AG04449 (cell line): ENCODE measurements at regions not wholly inside any gene's neighbourhood (a gene's known extent, or its start where the extent isn't known, plus 50 kb on each side); places are given as distances from the start of the nearest gene placed in this dataset.

Experiments used
- CTCF ChIA-PET: fragments of 350-600 bp; formaldehyde crosslinking; extraction: SDS; loops from one replicate; lab custom pipeline; 2021; ENCODE audit warnings: antibody characterized with exemption; lab: Yijun Ruan, JAX
- POLR2A ChIA-PET: fragments of 400-600, 350-600 bp; formaldehyde crosslinking; extraction: SDS; loops from one replicate; lab custom pipeline; 2020; ENCODE audit warnings: antibody characterized with exemption, inconsistent platforms; lab: Yijun Ruan, JAX
- DNase-seq: peaks from one replicate; pipeline ENCODE4 v3.0.0-alpha.2; 2010; ENCODE audit warnings: low read depth, low spot score
- H3K4me3 ChIP-seq: 2 replicates; pipeline ENCODE4 v1.5.1; 2011; ENCODE audit warnings: low read depth, mild to moderate bottlenecking, control low read depth, low read length
- TF ChIP-seq, protein P1 (sequence below): IDR thresholded peaks from one replicate; pipeline ENCODE4 v1.5.1; 2011; ENCODE audit warnings: mild to moderate bottlenecking, moderate library complexity, low read length, control low read depth, inconsistent platforms; ENCODE audit not compliant: insufficient read depth; ENCODE audit errors: missing control alignments

DNA sequence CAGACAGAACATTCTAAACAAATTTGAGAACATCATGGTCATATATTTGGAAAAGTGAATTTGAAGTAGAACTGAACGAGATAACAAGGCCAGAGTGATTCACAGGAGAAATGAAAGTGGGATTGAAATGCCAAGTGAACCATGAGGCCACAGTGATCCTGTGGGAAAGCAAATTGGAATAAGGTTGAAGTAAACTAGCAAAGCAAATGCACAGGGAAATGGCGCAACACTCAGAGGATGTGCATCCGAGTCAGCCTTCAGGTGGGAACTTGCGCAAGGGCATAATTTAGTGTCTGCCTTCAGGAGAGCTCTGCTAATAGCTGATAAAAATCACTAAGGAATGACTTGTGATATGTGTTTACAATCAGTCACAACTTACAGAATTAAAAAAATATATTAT, 696.6 kb downstream of the LIG4 start:
- TF ChIP-seq, protein P1, sequence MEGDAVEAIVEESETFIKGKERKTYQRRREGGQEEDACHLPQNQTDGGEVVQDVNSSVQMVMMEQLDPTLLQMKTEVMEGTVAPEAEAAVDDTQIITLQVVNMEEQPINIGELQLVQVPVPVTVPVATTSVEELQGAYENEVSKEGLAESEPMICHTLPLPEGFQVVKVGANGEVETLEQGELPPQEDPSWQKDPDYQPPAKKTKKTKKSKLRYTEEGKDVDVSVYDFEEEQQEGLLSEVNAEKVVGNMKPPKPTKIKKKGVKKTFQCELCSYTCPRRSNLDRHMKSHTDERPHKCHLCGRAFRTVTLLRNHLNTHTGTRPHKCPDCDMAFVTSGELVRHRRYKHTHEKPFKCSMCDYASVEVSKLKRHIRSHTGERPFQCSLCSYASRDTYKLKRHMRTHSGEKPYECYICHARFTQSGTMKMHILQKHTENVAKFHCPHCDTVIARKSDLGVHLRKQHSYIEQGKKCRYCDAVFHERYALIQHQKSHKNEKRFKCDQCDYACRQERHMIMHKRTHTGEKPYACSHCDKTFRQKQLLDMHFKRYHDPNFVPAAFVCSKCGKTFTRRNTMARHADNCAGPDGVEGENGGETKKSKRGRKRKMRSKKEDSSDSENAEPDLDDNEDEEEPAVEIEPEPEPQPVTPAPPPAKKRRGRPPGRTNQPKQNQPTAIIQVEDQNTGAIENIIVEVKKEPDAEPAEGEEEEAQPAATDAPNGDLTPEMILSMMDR: no peak
- POLR2A ChIA-PET: no interaction called here
- DNase-seq: no peak
- no peak overlapping the region for H3K4me3 ChIP-seq
- CTCF ChIA-PET: no interaction called here

DNA sequence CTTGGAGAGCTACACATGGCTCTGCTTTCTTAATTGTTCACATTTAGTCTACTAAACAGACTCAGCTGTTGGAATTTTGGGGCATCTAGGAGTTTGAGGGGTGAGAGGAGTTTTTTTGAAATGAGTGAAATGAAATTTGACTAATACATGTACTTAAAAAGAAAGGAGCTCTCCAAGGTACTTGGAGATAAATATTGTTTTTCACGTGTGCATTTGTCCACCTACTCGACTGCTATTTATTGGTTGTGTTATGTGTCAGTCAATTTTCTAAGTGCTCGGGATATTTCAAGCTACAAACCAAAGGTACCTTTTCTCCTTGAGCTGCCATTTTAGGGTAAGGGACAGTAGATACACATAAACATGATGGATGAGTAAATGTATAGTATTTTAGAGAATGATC, 697.0 kb downstream of the LIG4 start:
- TF ChIP-seq, protein P1: no peak
- H3K4me3 ChIP-seq: no peak overlapping the region
- POLR2A ChIA-PET: no interaction called here
- CTCF ChIA-PET: no interaction called here
- DNase-seq: no peak

DNA sequence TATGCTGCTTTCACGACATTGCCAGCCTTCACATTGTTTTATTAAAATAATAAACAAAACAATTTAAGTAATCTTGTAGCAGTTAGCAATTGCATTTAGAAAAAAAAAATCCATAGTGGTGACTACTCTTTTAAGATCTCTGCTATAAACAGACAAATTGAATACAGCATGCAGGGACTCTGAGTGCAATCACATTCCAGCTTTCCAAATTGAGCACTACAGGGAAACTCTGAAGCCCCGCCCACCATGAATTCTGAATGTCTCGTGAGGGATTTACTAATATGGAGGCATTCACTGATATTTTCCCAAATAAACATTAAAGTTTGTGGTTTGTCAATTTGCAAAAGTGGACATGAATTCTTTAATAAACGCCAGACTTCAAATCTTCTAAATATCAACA, 698.8 kb downstream of the LIG4 start:
- TF ChIP-seq, protein P1: no peak
- POLR2A ChIA-PET: no interaction called here

DNA sequence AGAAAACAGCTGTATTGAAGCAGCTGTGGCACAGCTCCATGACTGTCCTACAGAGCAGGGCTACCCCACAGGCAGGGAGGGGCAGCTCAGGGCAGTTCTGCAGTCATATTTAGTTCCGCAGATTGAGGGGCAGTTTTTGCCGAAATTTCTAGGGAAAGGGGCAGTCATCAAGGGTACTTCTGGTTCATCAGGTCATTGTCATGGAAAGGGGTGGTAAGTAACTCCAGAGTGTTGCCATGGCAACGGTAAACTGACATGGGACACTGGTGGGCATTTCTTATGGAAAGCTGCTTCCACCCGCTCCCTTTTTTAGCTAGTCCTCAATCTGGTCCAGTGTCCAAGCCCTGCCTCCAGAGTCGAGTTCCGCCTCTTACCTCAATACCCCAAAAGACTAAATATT, 702.8 kb downstream of the LIG4 start:
- TF ChIP-seq, protein P1: no peak
- ChIA-PET POLR2A (no interaction called here), CTCF (no interaction called here)
- DNase-seq: no peak
- H3K4me3 ChIP-seq: no peak overlapping the region

More for the DNA sequence above, 698.8 kb downstream of the LIG4 start:
- CTCF ChIA-PET: no interaction called here
- DNase-seq: no peak
- H3K4me3 ChIP-seq: no peak overlapping the region

DNA sequence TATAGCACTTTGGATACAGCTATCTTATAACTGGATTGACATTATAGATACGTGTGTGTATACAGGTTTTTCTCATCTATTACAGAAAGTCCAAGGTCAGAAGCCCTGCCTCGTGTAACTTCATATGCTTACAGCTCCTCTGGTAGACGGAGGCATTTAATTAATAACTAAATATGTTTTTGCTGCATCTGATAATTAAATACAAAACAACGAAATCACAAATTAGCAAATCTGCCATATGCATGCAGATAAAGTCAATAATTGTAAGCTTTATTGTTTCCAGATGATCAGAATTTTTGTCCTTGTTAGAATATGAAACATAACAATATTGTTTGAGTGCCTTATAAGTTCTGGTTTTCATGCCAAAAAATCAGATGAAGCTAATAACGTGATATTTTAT, 717.7 kb downstream of the LIG4 start:
- ChIA-PET CTCF (no interaction called here), POLR2A (no interaction called here)
- DNase-seq: no peak
- H3K4me3 ChIP-seq: no peak overlapping the region
- TF ChIP-seq, protein P1: no peak

DNA sequence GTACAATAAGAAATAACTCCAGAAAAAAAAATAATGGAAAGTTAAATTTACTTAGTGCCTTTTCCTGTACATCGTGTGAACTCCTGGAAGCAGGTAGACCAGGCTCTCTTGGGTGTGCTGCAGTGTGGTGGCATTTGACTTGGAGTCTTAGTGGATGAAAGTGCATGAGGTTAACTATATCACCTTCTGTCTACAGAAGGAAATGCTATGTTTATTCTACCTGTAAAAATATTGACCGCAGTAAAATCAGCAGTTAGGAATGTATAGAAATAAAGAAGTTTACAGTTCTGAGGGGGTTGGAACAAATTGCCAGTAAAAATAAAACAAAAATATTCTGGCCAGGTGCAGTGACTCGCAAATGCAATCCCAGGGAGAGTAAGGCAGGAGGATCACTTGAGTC, 722.1 kb downstream of the LIG4 start:
- POLR2A ChIA-PET: no interaction called here
- no peak overlapping the region for H3K4me3 ChIP-seq
- TF ChIP-seq, protein P1: no peak
- DNase-seq: no peak
- CTCF ChIA-PET: no interaction called here
